ENCODE measurements at regions not wholly inside any gene's neighbourhood (a gene's known extent, or its start where the extent isn't known, plus 50 kb on each side); places are given as distances from the start of the nearest gene placed in this dataset.
"Not testable (repeated sequence)": the region's sequence is repeated elsewhere in the genome, so short reads cannot be mapped to it uniquely, and the experiment has no call there.

DNA sequence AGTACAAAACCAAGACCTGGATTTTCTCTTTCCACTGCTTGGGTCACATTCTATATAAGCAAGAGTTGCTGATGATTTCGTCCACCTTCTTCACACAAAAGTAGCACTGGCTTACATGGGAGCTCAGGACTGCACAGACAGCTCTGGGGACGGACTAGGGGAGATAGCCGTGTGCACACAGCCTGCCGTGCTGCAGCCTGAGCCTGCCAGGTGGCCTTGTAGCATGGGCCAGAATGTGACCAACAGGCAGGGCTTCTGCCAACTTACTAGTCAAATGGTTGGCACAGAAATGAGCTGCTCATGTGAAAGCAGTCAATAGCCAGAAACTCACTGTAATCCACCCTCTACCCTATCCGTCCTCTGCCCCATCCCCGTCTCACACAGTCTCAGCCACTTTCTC is 299.0 kb downstream of the ANAPC1 start:
- H3K27ac ChIP-seq; intact Hi-C loops (cut with DNase I); H3K4me1 ChIP-seq; H3K4me3 ChIP-seq; DNase-seq (ENCODE audit: low spot score in 2 of 2); H3K36me3 ChIP-seq; H3K27me3 ChIP-seq; H3K9me3 ChIP-seq: not testable (repeated sequence)

DNA sequence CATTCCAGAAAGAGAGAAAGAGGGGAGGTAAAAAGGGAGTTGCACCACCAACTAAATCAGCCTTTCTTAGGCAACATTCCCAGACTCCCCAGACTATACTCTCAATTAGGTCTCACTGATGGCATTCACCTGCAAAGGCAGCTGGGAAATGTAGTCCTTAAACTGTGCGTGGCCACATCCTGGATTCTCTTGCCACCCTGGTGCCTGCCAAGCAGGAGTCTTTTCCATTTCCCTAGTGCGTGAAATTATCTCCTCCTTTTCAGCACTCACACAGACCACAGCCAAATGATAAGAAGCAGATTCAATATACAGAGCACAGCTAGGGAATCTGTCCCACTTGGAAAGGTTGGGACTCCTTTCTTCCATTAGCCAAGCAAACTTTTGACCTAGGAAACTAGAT is 298.0 kb downstream of the ANAPC1 start:
- H3K9me3 ChIP-seq; DNase-seq (ENCODE audit: low spot score in 2 of 2); H3K36me3 ChIP-seq; H3K27me3 ChIP-seq; H3K4me1 ChIP-seq; H3K27ac ChIP-seq; intact Hi-C loops (cut with DNase I); H3K4me3 ChIP-seq: not testable (repeated sequence)

DNA sequence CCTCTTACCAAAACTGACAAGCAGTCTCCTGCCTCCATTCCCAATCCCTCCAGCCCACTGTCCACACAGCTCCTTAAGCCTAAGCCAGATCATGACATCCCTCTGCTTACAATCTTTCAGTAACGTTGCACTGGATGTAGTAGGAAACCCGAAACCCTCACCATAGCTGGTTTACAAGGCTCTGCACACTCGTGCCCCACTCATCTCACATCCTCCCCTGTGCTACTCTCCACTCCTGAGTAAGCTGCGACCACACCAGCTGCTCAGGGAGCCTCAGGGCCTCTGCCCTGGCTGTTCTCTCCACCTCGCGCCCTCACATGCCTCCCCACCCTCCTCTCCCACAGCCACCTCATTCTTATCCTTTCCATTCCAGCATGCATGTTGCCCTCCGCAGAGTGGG is 288.9 kb downstream of the ANAPC1 start:
- H3K4me3 ChIP-seq; H3K27ac ChIP-seq; H3K4me1 ChIP-seq; H3K9me3 ChIP-seq; DNase-seq (ENCODE audit: low spot score in 2 of 2); intact Hi-C loops (cut with DNase I); H3K36me3 ChIP-seq; H3K27me3 ChIP-seq: not testable (repeated sequence)

DNA sequence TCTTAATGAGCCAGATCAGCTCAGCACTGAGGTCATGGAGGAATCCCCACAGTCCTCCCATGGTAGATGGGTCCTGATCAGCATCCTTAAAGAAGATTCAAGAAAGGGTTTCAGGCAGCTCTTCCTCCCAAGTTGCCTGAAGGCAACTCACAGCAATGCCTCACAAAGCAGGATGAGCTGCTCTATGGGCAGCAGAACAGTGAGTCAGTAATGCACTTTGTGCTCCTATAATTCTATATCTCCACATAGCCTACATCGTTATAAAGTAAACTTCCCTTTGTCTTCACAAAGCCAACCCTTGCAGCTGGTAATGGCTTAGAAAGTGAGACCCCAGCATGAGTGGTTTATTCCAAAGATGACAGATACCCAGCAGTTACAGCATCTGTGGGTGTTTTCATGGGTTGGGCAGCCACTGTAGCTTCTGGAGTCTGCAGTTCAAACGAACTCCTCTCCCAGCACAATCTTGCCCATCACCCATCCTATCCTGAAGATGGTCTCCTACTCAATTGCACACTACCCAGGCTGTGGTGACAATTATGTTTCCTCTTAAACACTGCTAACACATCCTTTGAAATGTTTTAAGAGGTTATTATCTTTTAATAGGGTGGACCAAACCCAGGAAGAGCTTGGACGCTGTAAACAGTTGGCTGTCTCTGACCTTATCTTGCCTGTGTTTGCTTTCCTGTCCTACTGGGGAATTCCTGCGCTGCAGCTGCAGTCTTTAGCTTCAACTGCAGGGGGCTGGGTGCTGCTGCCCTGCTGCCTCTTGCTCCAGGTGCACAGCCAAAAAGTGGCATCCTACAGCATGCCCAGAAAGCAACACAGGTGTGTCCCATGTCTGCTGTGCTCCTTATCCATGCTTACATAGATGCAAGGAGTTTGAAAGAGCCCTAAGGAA is 286.9 kb downstream of the ANAPC1 start:
- H3K4me1 ChIP-seq; H3K36me3 ChIP-seq; intact Hi-C loops (cut with DNase I); DNase-seq (ENCODE audit: low spot score in 2 of 2); H3K4me3 ChIP-seq; H3K27ac ChIP-seq; H3K27me3 ChIP-seq; H3K9me3 ChIP-seq: not testable (repeated sequence)

DNA sequence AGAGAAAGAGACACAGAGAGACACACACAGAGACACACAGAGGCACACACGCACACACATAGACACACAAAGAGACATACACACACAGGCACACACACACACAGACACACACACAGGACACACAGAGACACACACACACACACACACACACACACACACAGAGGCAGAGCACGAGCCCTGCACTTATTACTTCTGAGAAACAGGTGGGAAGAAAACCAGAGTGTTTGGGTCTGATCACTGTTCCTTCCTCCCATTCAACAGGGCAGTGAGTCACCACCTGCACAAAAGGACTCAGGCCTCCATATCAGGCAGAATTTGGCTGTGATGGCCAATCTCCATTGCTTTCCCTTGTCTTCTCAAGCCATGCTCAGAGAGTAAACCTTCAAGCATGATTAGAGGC is 285.0 kb downstream of the ANAPC1 start:
- H3K4me1 ChIP-seq; H3K27ac ChIP-seq; H3K27me3 ChIP-seq; H3K36me3 ChIP-seq; intact Hi-C loops (cut with DNase I); DNase-seq (ENCODE audit: low spot score in 2 of 2); H3K4me3 ChIP-seq; H3K9me3 ChIP-seq: not testable (repeated sequence)

DNA sequence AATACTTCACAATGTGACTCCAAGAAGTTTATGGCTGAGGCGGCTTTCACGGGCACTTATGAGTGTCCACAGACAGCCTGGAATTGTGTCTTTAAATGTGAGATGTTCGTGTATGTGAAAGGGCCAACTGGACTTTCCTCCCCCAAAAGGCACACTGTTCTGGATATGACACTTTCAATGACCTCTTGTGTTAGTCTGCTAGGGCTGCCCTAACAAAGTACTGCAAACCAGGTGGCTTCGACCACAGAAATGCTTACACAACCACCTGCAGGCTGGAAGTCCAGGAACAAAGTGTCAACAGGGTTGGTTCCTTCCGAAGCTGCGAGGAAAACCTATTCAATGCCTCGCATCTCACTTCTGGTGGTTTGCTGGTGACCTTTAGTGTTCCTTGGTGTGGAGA is 281.7 kb downstream of the ANAPC1 start:
- DNase-seq (ENCODE audit: low spot score in 2 of 2); H3K9me3 ChIP-seq; H3K4me3 ChIP-seq; H3K27ac ChIP-seq; H3K27me3 ChIP-seq; H3K4me1 ChIP-seq; H3K36me3 ChIP-seq; intact Hi-C loops (cut with DNase I): not testable (repeated sequence)

DNA sequence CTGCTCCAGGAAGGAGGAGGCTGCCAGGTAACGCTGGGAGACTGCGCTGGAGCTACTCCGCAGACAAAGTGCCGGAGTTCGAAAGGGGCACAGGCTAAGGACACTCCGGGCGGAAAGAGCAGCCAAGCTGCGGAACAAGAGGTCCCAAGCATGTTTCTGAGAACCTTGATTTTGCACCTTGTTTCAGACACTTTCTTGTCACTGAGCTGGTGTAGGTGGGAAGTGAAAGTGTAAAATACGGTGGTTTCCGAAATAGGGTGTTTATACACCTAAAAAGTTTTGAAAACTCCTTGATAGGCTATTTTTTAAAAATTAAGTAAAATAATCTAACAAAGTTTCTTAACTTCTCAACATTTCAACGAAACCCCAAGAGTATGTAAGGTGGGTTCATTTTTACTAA is 278.2 kb downstream of the ANAPC1 start:
- H3K4me1 ChIP-seq; H3K9me3 ChIP-seq; H3K27ac ChIP-seq; H3K4me3 ChIP-seq; DNase-seq (ENCODE audit: low spot score in 2 of 2); intact Hi-C loops (cut with DNase I); H3K27me3 ChIP-seq; H3K36me3 ChIP-seq: not testable (repeated sequence)

DNA sequence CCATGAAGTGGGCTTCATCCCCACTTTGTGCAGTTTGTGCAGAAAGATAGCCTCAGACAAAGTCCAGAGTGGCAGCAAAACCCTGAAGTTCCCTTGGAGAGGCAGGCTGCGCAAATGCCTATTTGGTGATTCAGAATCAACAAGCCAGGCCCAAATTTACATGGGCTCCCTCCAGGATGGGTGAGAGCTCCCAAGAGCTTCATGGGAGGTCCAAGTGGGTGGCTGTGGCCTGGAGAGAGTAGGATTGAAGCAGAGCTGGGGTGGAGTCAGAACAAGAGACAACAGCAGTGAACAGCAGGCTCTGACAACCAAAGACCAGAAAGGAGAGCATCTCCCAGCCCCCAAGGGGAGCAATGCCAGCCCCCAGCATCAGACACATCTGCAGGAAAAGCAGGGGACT is 277.4 kb downstream of the ANAPC1 start:
- intact Hi-C loops (cut with DNase I); H3K36me3 ChIP-seq; H3K4me1 ChIP-seq; H3K27ac ChIP-seq; H3K4me3 ChIP-seq; DNase-seq (ENCODE audit: low spot score in 2 of 2); H3K9me3 ChIP-seq; H3K27me3 ChIP-seq: not testable (repeated sequence)

DNA sequence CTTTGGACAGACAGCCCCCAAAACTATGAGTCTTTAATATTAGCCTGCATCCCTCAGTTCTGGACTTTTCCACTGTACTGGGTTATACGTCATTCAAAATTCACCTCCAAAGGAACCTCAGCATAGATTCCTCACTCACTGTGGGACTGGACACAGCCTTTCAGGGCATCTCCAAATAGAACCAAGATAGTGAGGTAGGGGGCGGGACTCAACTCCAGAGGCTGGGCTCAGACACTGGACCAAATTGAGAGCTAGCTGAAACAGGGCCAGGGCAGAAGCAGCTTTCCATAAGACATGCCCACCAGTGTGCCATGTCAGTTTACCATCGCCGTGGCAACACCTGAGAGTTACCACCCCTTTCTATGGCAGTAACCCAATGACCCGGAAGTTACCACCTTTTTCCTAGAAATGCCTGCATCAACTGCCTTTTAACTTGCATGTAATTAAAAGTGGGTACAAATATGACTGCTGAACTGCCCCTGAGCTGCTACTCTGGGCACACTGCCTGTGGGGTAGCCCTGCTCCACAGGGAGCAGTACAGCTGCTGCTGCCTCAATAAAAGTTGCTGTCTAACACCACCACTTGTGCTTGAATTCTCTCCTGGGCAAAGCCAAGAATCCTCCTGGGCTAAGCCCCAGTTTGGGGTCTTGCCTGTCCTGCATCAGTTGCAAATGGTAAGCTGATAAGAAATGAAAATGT is 274.7 kb downstream of the ANAPC1 start:
- intact Hi-C loops (cut with DNase I); H3K4me3 ChIP-seq; H3K36me3 ChIP-seq; H3K9me3 ChIP-seq; H3K4me1 ChIP-seq; H3K27me3 ChIP-seq; DNase-seq (ENCODE audit: low spot score in 2 of 2); H3K27ac ChIP-seq: not testable (repeated sequence)

DNA sequence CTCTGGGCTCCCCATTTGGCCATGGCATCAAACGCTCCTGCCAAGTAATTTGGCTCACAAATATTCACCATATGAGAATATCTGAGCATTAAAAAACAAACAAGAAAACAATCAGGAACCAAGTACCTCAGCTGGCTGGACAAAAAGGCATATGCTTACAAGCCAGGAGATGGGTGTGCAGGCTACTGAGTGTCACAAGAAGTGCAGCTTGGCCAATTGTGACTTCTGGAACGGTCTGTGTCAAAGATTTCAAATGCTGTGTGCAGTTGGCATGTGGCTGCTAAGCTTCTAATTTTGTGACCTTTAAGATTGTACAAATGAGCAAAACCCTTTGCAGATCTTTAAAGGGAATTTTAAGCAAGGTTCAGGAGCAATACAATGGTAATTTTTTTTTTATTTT is 274.0 kb downstream of the ANAPC1 start:
- H3K27ac ChIP-seq; H3K9me3 ChIP-seq; DNase-seq (ENCODE audit: low spot score in 2 of 2); H3K4me3 ChIP-seq; intact Hi-C loops (cut with DNase I); H3K36me3 ChIP-seq; H3K27me3 ChIP-seq; H3K4me1 ChIP-seq: not testable (repeated sequence)

Data from ascending aorta (tissue), 2 donors.